Right kidney (tissue), 1 donor: ENCODE measurements at regions not wholly inside any gene's neighbourhood (a gene's known extent, or its start where the extent isn't known, plus 50 kb on each side); places are given as distances from the start of the nearest gene placed in this dataset.
"Not testable (repeated sequence)": the region's sequence is repeated elsewhere in the genome, so short reads cannot be mapped to it uniquely, and the experiment has no call there.

Experiments
- DNase-seq: peaks from one replicate; pipeline ENCODE4 v3.0.0-alpha.2; 2016

- no peak for DNase-seq
These were observed 162.4 kb upstream of the PRICKLE2 start for GRCh38 chr3:64387688-64388087.

GRCh38 chr3:64385277-64385676 lies 160.0 kb upstream of the PRICKLE2 start:
- DNase-seq, result no peak

- no peak for DNase-seq
These were observed 159.3 kb upstream of the PRICKLE2 start for GRCh38 chr3:64384561-64384960.

- DNase-seq, result no peak
These were observed 156.9 kb upstream of the PRICKLE2 start for GRCh38 chr3:64382153-64382552.

- no peak for DNase-seq
These were observed 156.1 kb upstream of the PRICKLE2 start for GRCh38 chr3:64381367-64381766.

GRCh38 chr3:64380546-64380945 lies 155.3 kb upstream of the PRICKLE2 start:
- DNase-seq, result no peak

- DNase-seq, result no peak
These were observed 154.0 kb upstream of the PRICKLE2 start for GRCh38 chr3:64379221-64379620.

- DNase-seq, result no peak
These were observed 152.7 kb upstream of the PRICKLE2 start for GRCh38 chr3:64377942-64378341.

GRCh38 chr3:64375737-64376136 lies 150.5 kb upstream of the PRICKLE2 start:
- no peak for DNase-seq

GRCh38 chr3:64369390-64369789 lies 144.1 kb upstream of the PRICKLE2 start:
- no peak for DNase-seq

GRCh38 chr3:64368257-64369020 lies 143.2 kb upstream of the PRICKLE2 start:
- DNase-seq, result no peak

GRCh38 chr3:64365877-64366276 lies 140.6 kb upstream of the PRICKLE2 start:
- DNase-seq, result no peak

- DNase-seq, result no peak
These were observed 138.6 kb upstream of the PRICKLE2 start for GRCh38 chr3:64363842-64364241.

GRCh38 chr3:64361962-64362735 lies 136.9 kb upstream of the PRICKLE2 start:
- no peak for DNase-seq

GRCh38 chr3:64361036-64361435 lies 135.8 kb upstream of the PRICKLE2 start:
- DNase-seq, result not testable (repeated sequence)

- DNase-seq, result no peak
These were observed 135.0 kb upstream of the PRICKLE2 start for GRCh38 chr3:64360280-64360679.

GRCh38 chr3:64359735-64360134 lies 134.5 kb upstream of the PRICKLE2 start:
- no peak for DNase-seq

GRCh38 chr3:64358853-64359252 lies 133.6 kb upstream of the PRICKLE2 start:
- DNase-seq, result no peak

- no peak for DNase-seq
These were observed 132.9 kb upstream of the PRICKLE2 start for GRCh38 chr3:64358176-64358575.

- DNase-seq, result no peak
These were observed 132.2 kb upstream of the PRICKLE2 start for GRCh38 chr3:64357481-64357880.

- no peak for DNase-seq
These were observed 130.1 kb upstream of the PRICKLE2 start for GRCh38 chr3:64355401-64355807.

GRCh38 chr3:64354956-64355355 lies 129.7 kb upstream of the PRICKLE2 start:
- no peak for DNase-seq

- DNase-seq, result no peak
These were observed 129.0 kb upstream of the PRICKLE2 start for GRCh38 chr3:64354221-64354620.

GRCh38 chr3:64353226-64353625 lies 128.0 kb upstream of the PRICKLE2 start:
- no peak for DNase-seq
